Right atrium auricular region (tissue), 2 donors: ENCODE measurements at regions not wholly inside any gene's neighbourhood (a gene's known extent, or its start where the extent isn't known, plus 50 kb on each side); places are given as distances from the start of the nearest gene placed in this dataset.

ENCODE experiments used
- DNase-seq: peaks from one replicate; pipeline ENCODE4 v3.0.0-alpha.2; 2019; ENCODE audit warnings: low spot score
- H3K27ac ChIP-seq, 2 donors: fragments of 200-600 bp; sonication (generic); 1 replicate in 1 of 2; 2 replicates in 1 of 2; pipeline ENCODE4 v1.5.1; 2016 to 2019
- H3K27me3 ChIP-seq, 2 donors: fragments of 200-600 bp; sonication (generic); one replicate each; pipeline versions ENCODE4 v1.5.1 to v1.6.0; 2017 to 2019
- H3K36me3 ChIP-seq: fragments of 200-600 bp; sonication (generic); one replicate; pipeline ENCODE4 v1.5.1; 2016
- H3K4me1 ChIP-seq, 2 donors: fragments of 200-600 bp; sonication (generic); one replicate each; pipeline versions ENCODE4 v1.5.1 to v1.6.0; 2017 to 2019
- H3K4me3 ChIP-seq, 2 donors: fragments of 200-600 bp; sonication (generic); 1 replicate in 1 of 2; 2 replicates in 1 of 2; pipeline ENCODE4 v1.5.1; 2017 to 2019; ENCODE audit warnings: mild to moderate bottlenecking in 1 of 2, moderate library complexity in 1 of 2
- H3K9me3 ChIP-seq, 2 donors: fragments of 200-600 bp; sonication (generic); one replicate each; pipeline ENCODE4 v1.5.1; 2019
- CTCF ChIP-seq, 2 donors: fragments of 200-600 bp; sonication (generic); IDR thresholded peaks; one replicate each; pipeline ENCODE4 v1.5.1; 2019; ENCODE audit warnings: antibody characterized with exemption in 2 of 2

GRCh38 chr2:14975381-14975780, 342.9 kb downstream of the LRATD1 start:
- no peaks in the 10 kb centered on the region for H3K36me3 ChIP-seq
- DNase-seq, result no peak
- no peak for TF ChIP-seq CTCF (IDR thresholded peaks at IDR 0.05)

GRCh38 chr2:14977021-14977420, 344.5 kb downstream of the LRATD1 start:
- no peak for TF ChIP-seq CTCF (IDR thresholded peaks at IDR 0.05)
- Histone ChIP-seq H3K9me3 (no peaks in the 10 kb centered on the region), H3K27ac (no peak overlapping the region), H3K36me3 (no peaks in the 10 kb centered on the region), H3K4me1 (no peaks in the 10 kb centered on the region), H3K27me3 (no peaks in the 10 kb centered on the region), H3K4me3 (no peak overlapping the region)
- DNase-seq, result no peak

More at GRCh38 chr2:14975381-14975780, 342.9 kb downstream of the LRATD1 start:
- H3K4me3 ChIP-seq, result no peak overlapping the region
- H3K9me3 ChIP-seq, result no peaks in the 10 kb centered on the region
- H3K27me3 ChIP-seq, result no peaks in the 10 kb centered on the region
- no peaks in the 10 kb centered on the region for H3K4me1 ChIP-seq
- no peak overlapping the region for H3K27ac ChIP-seq

GRCh38 chr2:14978845-14979244, 346.3 kb downstream of the LRATD1 start:
- H3K27me3 ChIP-seq, result no peaks in the 10 kb centered on the region
- H3K36me3 ChIP-seq, result no peaks in the 10 kb centered on the region
- no peak for DNase-seq
- H3K4me3 ChIP-seq, result no peak overlapping the region
- no peaks in the 10 kb centered on the region for H3K4me1 ChIP-seq
- H3K9me3 ChIP-seq, result no peaks in the 10 kb centered on the region
- H3K27ac ChIP-seq, result no peak overlapping the region
- no peak for TF ChIP-seq CTCF (IDR thresholded peaks at IDR 0.05)

GRCh38 chr2:14982790-14983189, 350.3 kb downstream of the LRATD1 start:
- H3K9me3 ChIP-seq, result no peaks in the 10 kb centered on the region
- no peak for DNase-seq
- H3K36me3 ChIP-seq, result no peaks in the 10 kb centered on the region
- no peak for TF ChIP-seq CTCF (IDR thresholded peaks at IDR 0.05)
- H3K4me1 ChIP-seq, result no peaks in the 10 kb centered on the region
- no peak overlapping the region for H3K27ac ChIP-seq
- no peak overlapping the region for H3K4me3 ChIP-seq
- H3K27me3 ChIP-seq, result no peaks in the 10 kb centered on the region

- Histone ChIP-seq H3K27me3 (no peaks in the 10 kb centered on the region), H3K9me3 (no peaks in the 10 kb centered on the region), H3K36me3 (no peaks in the 10 kb centered on the region), H3K27ac (no peak overlapping the region), H3K4me1 (no peaks in the 10 kb centered on the region), H3K4me3 (no peak overlapping the region)
- TF ChIP-seq CTCF (IDR thresholded peaks at IDR 0.05), result no peak
- no peak for DNase-seq
Observed at GRCh38 chr2:14988600-14988999, 356.1 kb downstream of the LRATD1 start.

- no peak for TF ChIP-seq CTCF (IDR thresholded peaks at IDR 0.05)
- no peak for DNase-seq
- H3K36me3 ChIP-seq, result no peaks in the 10 kb centered on the region
- H3K9me3 ChIP-seq, result no peaks in the 10 kb centered on the region
- H3K4me1 ChIP-seq, result no peaks in the 10 kb centered on the region
- no peaks in the 10 kb centered on the region for H3K27me3 ChIP-seq
- no peak overlapping the region for H3K27ac ChIP-seq
- no peak overlapping the region for H3K4me3 ChIP-seq
Observed at GRCh38 chr2:14991723-14992122, 359.2 kb downstream of the LRATD1 start.
